ENCODE measurements at regions not wholly inside any gene's neighbourhood (a gene's known extent, or its start where the extent isn't known, plus 50 kb on each side); places are given as distances from the start of the nearest gene placed in this dataset.

GRCh38 chrX:150152546-150152945 lies 210.6 kb upstream of the MAMLD1 start (continued):
- TF ChIP-seq GABPA (IDR thresholded peaks at IDR 0.05; ENCODE audit: low read depth): no peak

DNA sequence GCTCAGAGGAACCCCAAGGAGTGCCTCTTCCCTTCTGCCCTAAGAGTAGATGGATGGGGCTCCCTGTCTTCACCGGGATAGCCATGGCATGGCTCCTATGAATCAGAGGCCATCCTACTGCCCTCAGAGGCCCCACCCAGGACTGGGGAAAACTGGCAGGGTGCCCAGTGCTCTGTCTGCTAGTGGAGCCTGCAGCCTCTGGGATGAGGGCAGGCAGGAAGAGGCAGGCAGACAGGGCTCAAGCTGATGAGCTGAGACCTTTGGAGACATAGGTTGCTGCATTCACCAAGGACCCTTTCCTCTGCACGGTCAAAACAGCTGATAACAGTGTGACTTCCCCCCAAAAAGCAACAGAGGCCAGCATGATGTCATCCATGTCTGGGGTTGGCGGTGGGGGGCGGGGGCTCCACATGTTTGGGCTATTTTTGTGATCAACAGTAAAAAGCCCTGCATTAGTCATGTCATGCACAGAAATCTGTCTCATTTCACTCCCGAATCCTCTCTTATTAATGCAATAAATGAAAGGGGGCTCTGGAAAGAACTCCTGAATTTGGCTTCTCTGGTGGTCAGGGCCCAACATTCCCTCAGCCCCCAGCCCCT lies 207.6 kb upstream of the MAMLD1 start:
- peak; percentile 61 for DNase-seq
- Histone ChIP-seq H3K27me3 (ENCODE audit: insufficient read depth) (no peaks in the 10 kb centered on the region), H3F3A (replicated peaks; ENCODE audit: insufficient read depth) (no peaks in the 10 kb centered on the region), H4K20me1 (ENCODE audit: insufficient read depth) (no peaks in the 10 kb centered on the region), H3K4me2 (peak overlapping the region; percentile 65), H3K9ac (no peak overlapping the region; the same call in 1 of the 2 replicates), H3K9me2 (no peaks in the 10 kb centered on the region), H3K27ac (ENCODE audit: low read depth in 2 of 2, low read length in 1 of 2) (peak overlapping the region in 1 of 2 experiments; percentile 62; a peak in 2 of 4 replicates), H3K4me3 (ENCODE audit: low read depth in 2 of 2, low read length in 1 of 2) (0 out of 4 replicates have a peak overlapping the region, but pooled peaks of 1 of the 2 experiments have one; percentile 16), H3K36me3 (replicated peaks in 1 of 2; ENCODE audit: control insufficient read depth in 1 of 2, insufficient read depth in 2 of 2, low read length in 1 of 2) (no peaks in the 10 kb centered on the region), H3K79me2 (ENCODE audit: insufficient read depth) (no peaks in the 10 kb centered on the region), H2AFZ (ENCODE audit: low read depth) (peak overlapping the region; percentile 81), H3K9me3 (no peaks in the 10 kb centered on the region), H3K4me1 (ENCODE audit: control insufficient read depth in 1 of 2, insufficient read depth in 2 of 2, low read depth in 1 of 2, low read length in 1 of 2) (peaks cover 0 to 35% of the 10 kb centered on the region in 2 experiments; a peak in 2 of 4 replicates)
- TF ChIP-seq SIN3A (IDR thresholded peaks at IDR 0.05; ENCODE audit: borderline replicate concordance, low read depth, low read length): no peak
- no peak for TF ChIP-seq POLR2AphosphoS5 (IDR thresholded peaks at IDR 0.05; ENCODE audit: low read depth, low read length)
- peak; percentile 44 for TF ChIP-seq JUND (IDR thresholded peaks at IDR 0.05)
- peak; percentile 25; the same call in 1 of the 2 replicates for TF ChIP-seq FOSL2 (IDR thresholded peaks at IDR 0.05; ENCODE audit: borderline replicate concordance, low read depth)
- peak; percentile 71 for TF ChIP-seq NFIC (IDR thresholded peaks at IDR 0.05; ENCODE audit: borderline replicate concordance)
- no peak for TF ChIP-seq RAD21 (IDR thresholded peaks at IDR 0.05; ENCODE audit: low read length)
- TF ChIP-seq MEF2A (IDR thresholded peaks at IDR 0.05; ENCODE audit: borderline replicate concordance, low read depth): peak; percentile 59; the same call in 1 of the 2 replicates
- TF ChIP-seq RXRA (IDR thresholded peaks at IDR 0.05; ENCODE audit: borderline replicate concordance, low read depth): 0 out of 2 replicates have a peak, but pooled peaks have one; percentile 22
- TF ChIP-seq PBX3 (IDR thresholded peaks at IDR 0.05): 0 out of 2 replicates have a peak, but pooled peaks have one; percentile 3
- peak; percentile 40 for TF ChIP-seq TCF12 (IDR thresholded peaks at IDR 0.05)
- TF ChIP-seq GATA2 (CRISPR knock-in tag; IDR thresholded peaks at IDR 0.05): no peak
- WGBS (ENCODE audit: low lambda C conversion rate): 3% methylated on average over 4 of the region's 5 CpGs
- POLR2A ChIA-PET: no interaction called here
- CTCF ChIA-PET: interaction anchor here (0.6 kb wide), 1 partner anchor 507 kb away, joined by 3 read pairs; no protein-coding TSS in a partner anchor

DNA sequence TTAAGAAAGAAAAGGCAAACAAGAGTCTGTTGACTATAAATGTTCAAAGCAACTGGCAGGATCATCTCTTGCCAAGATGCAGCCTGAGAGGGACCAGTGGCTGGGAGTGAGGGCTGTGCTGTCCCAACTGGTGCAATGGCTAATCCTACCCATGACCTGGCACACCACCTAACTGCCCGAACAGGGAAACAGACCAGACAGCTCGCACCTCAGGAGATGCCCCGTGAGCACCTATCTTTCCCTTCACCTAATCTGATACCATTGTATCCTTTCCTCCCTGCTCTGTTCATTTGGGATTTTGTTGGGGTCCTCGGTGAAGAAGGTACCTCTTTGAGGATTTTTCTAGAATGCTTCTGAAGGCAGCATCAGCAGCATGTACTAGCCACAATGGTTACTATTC lies 206.5 kb upstream of the MAMLD1 start:
- H3K79me2 ChIP-seq (ENCODE audit: insufficient read depth): no peaks in the 10 kb centered on the region
- no peaks in the 10 kb centered on the region for H3K27me3 ChIP-seq (ENCODE audit: insufficient read depth)
- no peaks in the 10 kb centered on the region for H3F3A ChIP-seq (replicated peaks; ENCODE audit: insufficient read depth)
- H3K9me2 ChIP-seq: no peaks in the 10 kb centered on the region
- no peaks in the 10 kb centered on the region for H4K20me1 ChIP-seq (ENCODE audit: insufficient read depth)
- no peak overlapping the region for H3K4me2 ChIP-seq
- H3K4me3 ChIP-seq (ENCODE audit: low read depth in 2 of 2, low read length in 1 of 2): no peak overlapping the region
- no peak for TF ChIP-seq CHD2 (IDR thresholded peaks at IDR 0.05; ENCODE audit: low read length, partially characterized antibody)
- TF ChIP-seq RXRA (IDR thresholded peaks at IDR 0.05; ENCODE audit: borderline replicate concordance, low read depth): no peak
- no peak overlapping the region for H2AFZ ChIP-seq (ENCODE audit: low read depth)
- H3K36me3 ChIP-seq (replicated peaks in 1 of 2; ENCODE audit: control insufficient read depth in 1 of 2, insufficient read depth in 2 of 2, low read length in 1 of 2): no peaks in the 10 kb centered on the region
- peaks cover 0 to 35% of the 10 kb centered on the region in 2 experiments; a peak in 2 of 4 replicates for H3K4me1 ChIP-seq (ENCODE audit: control insufficient read depth in 1 of 2, insufficient read depth in 2 of 2, low read depth in 1 of 2, low read length in 1 of 2)
- 60% methylated on average over 4 of the region's 4 CpGs for WGBS (ENCODE audit: low lambda C conversion rate)
- POLR2A ChIA-PET: no interaction called here
- no peak overlapping the region for H3K27ac ChIP-seq (ENCODE audit: low read depth in 2 of 2, low read length in 1 of 2)
- H3K9me3 ChIP-seq: no peaks in the 10 kb centered on the region
- no peak overlapping the region for H3K9ac ChIP-seq
- CTCF ChIA-PET: no interaction called here
- no peak for DNase-seq
